ENCODE measurements at regions not wholly inside any gene's neighbourhood (a gene's known extent, or its start where the extent isn't known, plus 50 kb on each side); places are given as distances from the start of the nearest gene placed in this dataset.
"Not testable (repeated sequence)": the region's sequence is repeated elsewhere in the genome, so short reads cannot be mapped to it uniquely, and the experiment has no call there.

GRCh38 chr4:66017671-66018070 is 347.4 kb upstream of the EPHA5 start:
- H3K36me3 ChIP-seq, result no peaks in the 10 kb centered on the region
- H3K4me1 ChIP-seq, result no peaks in the 10 kb centered on the region
- no peak for TF ChIP-seq CTCF (IDR thresholded peaks at IDR 0.05)
- H3K4me3 ChIP-seq, result no peak overlapping the region
- no peak overlapping the region for H3K27ac ChIP-seq
- ATAC-seq (no peak), DNase-seq (no peak)
- H3K27me3 ChIP-seq, result no peaks in the 10 kb centered on the region
- peaks cover 0 to 25% of the 10 kb centered on the region in 2 donors for H3K9me3 ChIP-seq
- intact Hi-C loops (cut with DNase I), result no loop called here

DNA sequence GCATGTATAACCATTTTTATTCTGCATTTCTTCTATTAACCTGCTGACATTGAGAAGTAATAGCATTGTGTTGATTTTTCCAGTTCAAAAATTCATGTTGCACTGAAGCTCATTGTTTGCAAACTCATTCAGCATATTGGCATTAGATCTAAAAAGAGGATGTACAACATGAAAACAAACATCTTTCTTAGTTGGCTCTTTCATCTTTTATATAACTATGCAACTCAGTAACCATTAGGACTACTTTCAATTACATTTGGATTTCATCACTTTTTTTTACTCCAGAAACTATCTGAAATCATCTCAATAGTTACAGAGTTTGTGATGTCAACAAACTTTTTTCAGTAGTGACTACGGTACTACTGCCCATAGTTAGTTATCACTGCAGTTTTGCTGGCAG is 346.0 kb upstream of the EPHA5 start:
- Histone ChIP-seq H3K4me3 (no peak overlapping the region), H3K27ac (no peak overlapping the region), H3K36me3 (no peaks in the 10 kb centered on the region), H3K9me3 (peaks cover 0 to 35% of the 10 kb centered on the region in 2 donors), H3K27me3 (no peaks in the 10 kb centered on the region), H3K4me1 (no peaks in the 10 kb centered on the region)
- TF ChIP-seq CTCF (IDR thresholded peaks at IDR 0.05), result no peak
- intact Hi-C loops (cut with DNase I), result no loop called here
- ATAC-seq, result no peak
- no peak for DNase-seq

GRCh38 chr4:66014146-66014765 is 344.0 kb upstream of the EPHA5 start:
- ATAC-seq (no peak), DNase-seq (peak in 1 of 4 donors; percentile 22)
- no peak overlapping the region for H3K27ac ChIP-seq
- no peak overlapping the region for H3K4me3 ChIP-seq
- H3K9me3 ChIP-seq, result peaks cover 0 to 46% of the 10 kb centered on the region in 2 donors
- H3K36me3 ChIP-seq, result no peaks in the 10 kb centered on the region
- no peaks in the 10 kb centered on the region for H3K4me1 ChIP-seq
- intact Hi-C loops (cut with DNase I), result no loop called here
- no peak for TF ChIP-seq CTCF (IDR thresholded peaks at IDR 0.05)
- H3K27me3 ChIP-seq, result no peaks in the 10 kb centered on the region

DNA sequence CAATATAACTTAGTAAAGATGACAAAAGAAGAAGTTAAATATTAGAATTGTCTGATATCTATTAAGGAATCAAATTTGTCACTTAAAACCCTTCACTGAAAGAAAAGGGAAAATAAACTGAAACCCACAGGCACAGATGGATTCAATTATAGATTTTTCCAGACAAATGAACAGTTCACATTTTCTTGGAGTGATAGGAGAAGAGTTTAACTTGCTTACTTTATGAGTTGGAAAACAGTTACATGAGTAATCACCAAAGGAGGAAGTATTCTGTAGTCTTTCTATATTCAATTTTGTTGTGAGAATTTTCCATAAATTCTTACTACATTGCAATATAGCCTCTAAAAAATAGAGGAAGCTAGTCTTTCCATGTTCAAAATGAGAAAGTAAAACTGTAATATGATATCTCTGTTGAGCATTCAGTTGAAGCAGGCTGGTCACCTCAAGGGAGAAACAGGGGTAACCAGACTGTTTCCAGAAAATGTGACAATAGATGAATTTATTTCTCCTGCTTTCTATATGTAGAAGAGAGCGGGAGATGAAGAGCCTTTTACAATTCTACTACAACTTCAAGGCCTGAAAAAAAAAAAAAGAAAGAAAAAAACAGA is 330.3 kb upstream of the EPHA5 start:
- H3K9me3 ChIP-seq, result peaks cover 0 to 8% of the 10 kb centered on the region in 2 donors
- DNase-seq (no peak), ATAC-seq (no peak)
- no peak overlapping the region for H3K27ac ChIP-seq
- intact Hi-C loops (cut with DNase I), result no loop called here
- no peak for TF ChIP-seq CTCF (IDR thresholded peaks at IDR 0.05)
- no peaks in the 10 kb centered on the region for H3K27me3 ChIP-seq
- no peaks in the 10 kb centered on the region for H3K36me3 ChIP-seq
- no peaks in the 10 kb centered on the region for H3K4me1 ChIP-seq
- no peak overlapping the region for H3K4me3 ChIP-seq

DNA sequence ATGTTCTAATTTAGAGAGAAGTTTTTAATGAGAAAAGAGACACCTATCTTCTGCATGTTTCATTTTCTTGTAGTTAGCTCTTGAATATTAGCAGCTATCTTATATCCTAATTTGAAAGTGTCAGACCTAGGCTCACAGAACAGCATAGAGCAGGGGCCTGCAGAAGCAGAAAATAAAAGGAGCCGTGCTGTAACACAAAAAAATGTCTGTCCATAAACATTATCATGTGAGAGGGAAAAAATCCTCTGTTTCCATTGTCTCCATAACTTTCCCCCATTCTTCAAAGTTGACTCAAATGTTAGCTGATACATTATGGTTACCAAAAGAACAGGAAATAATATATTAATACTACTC is 329.2 kb upstream of the EPHA5 start:
- ATAC-seq, result no peak

GRCh38 chr4:65998807-65999517 is 328.7 kb upstream of the EPHA5 start:
- H3K36me3 ChIP-seq; H3K9me3 ChIP-seq; H3K4me3 ChIP-seq; intact Hi-C loops (cut with DNase I); H3K27ac ChIP-seq; H3K27me3 ChIP-seq; H3K4me1 ChIP-seq; ATAC-seq: not testable (repeated sequence)
- peak in 1 of 4 donors; percentile 15 for DNase-seq

More for the DNA sequence above, 329.2 kb upstream of the EPHA5 start:
- no peak for TF ChIP-seq CTCF (IDR thresholded peaks at IDR 0.05)
- no peaks in the 10 kb centered on the region for H3K36me3 ChIP-seq
- peaks cover 0 to 8% of the 10 kb centered on the region in 2 donors for H3K9me3 ChIP-seq
- H3K4me3 ChIP-seq, result no peak overlapping the region
- no peaks in the 10 kb centered on the region for H3K27me3 ChIP-seq
- intact Hi-C loops (cut with DNase I), result no loop called here
- no peak overlapping the region for H3K27ac ChIP-seq
- no peak for DNase-seq
- H3K4me1 ChIP-seq, result no peaks in the 10 kb centered on the region
